HepG2 (cell line): ENCODE measurements at regions not wholly inside any gene's neighbourhood (a gene's known extent, or its start where the extent isn't known, plus 50 kb on each side); places are given as distances from the start of the nearest gene placed in this dataset.

Experiments
- AKAP8 ChIP-seq: sonication (generic); formaldehyde crosslinking; IDR thresholded peaks from 2 replicates; pipeline ENCODE4 v1.5.1; 2020; ENCODE audit warnings: mild to moderate bottlenecking, missing genetic modification reagents
- ARID5B ChIP-seq: IDR thresholded peaks from 2 replicates; pipeline ENCODE4 v1.4.0; 2020; ENCODE audit warnings: mild to moderate bottlenecking, missing genetic modification reagents
- CAMTA2 ChIP-seq: sonication (generic); formaldehyde crosslinking; IDR thresholded peaks from 2 replicates; pipeline ENCODE4 v1.4.0; 2020; ENCODE audit warnings: mild to moderate bottlenecking, missing genetic modification reagents, borderline replicate concordance
- CCDC6 ChIP-seq: sonication (generic); formaldehyde crosslinking; IDR thresholded peaks from 2 replicates; pipeline ENCODE4 v1.8.1; 2022; ENCODE audit warnings: mild to moderate bottlenecking, missing genetic modification reagents, moderate library complexity
- ERF ChIP-seq: IDR thresholded peaks from 2 replicates; pipeline ENCODE4 v1.6.1; 2018; ENCODE audit warnings: missing biosample characterization, missing genetic modification reagents
- FOXK1 ChIP-seq: sonication (generic); formaldehyde crosslinking; IDR thresholded peaks from 2 replicates; pipeline ENCODE4 v1.4.0; 2020; ENCODE audit warnings: low read depth, missing genetic modification reagents, borderline replicate concordance
- GTF3A ChIP-seq: sonication (generic); formaldehyde crosslinking; conservative IDR thresholded peaks from 2 replicates; pipeline ENCODE4 v1.4.0; 2020; ENCODE audit warnings: mild to moderate bottlenecking, missing genetic modification reagents
- HIVEP1 ChIP-seq: sonication (generic); formaldehyde crosslinking; IDR thresholded peaks from 2 replicates; pipeline ENCODE4 v1.4.0; 2020; ENCODE audit warnings: mild to moderate bottlenecking, missing genetic modification reagents
- MAZ ChIP-seq, 2 experiments: sonication (generic) in 1 of 2; formaldehyde crosslinking in 1 of 2; IDR thresholded peaks; 2 replicates each; pipeline versions ENCODE4 v1.5.0 to v1.6.1; 2012 to 2020; ENCODE audit warnings: low read depth in 2 of 2, mild to moderate bottlenecking in 2 of 2, borderline replicate concordance in 1 of 2, improper control_type of control experiment in 1 of 2, low read length in 1 of 2, missing genetic modification reagents in 1 of 2, moderate library complexity in 1 of 2
- MBNL3 ChIP-seq: fragments of 250-450 bp; sonication (Bioruptor Pico); conservative IDR thresholded peaks from 2 replicates; pipeline ENCODE4 v1.8.0; 2022; ENCODE audit warnings: mild to moderate bottlenecking, inconsistent platforms
- MZF1 ChIP-seq: sonication (generic); formaldehyde crosslinking; IDR thresholded peaks from 2 replicates; pipeline ENCODE4 v1.8.1; 2023; ENCODE audit warnings: mild to moderate bottlenecking, missing genetic modification reagents, borderline replicate concordance
- PRPF4 ChIP-seq: fragments of 200-400 bp; formaldehyde crosslinking; IDR thresholded peaks from 2 replicates; pipeline ENCODE4 v1.6.1; 2016; ENCODE audit warnings: low read length, low read depth; ENCODE audit not compliant: poor library complexity, severe bottlenecking
- ZNF124 ChIP-seq: sonication (generic); formaldehyde crosslinking; IDR thresholded peaks from 2 replicates; pipeline ENCODE4 v1.4.0; 2020; ENCODE audit warnings: missing genetic modification reagents
- ZNF180 ChIP-seq: sonication (generic); formaldehyde crosslinking; IDR thresholded peaks from 2 replicates; pipeline ENCODE4 v1.4.0; 2020; ENCODE audit warnings: low read depth, missing genetic modification reagents, borderline replicate concordance
- ZNF431 ChIP-seq: sonication (generic); formaldehyde crosslinking; IDR thresholded peaks from 2 replicates; pipeline ENCODE4 v1.9.0; 2022; ENCODE audit warnings: missing genetic modification reagents, low read depth, mild to moderate bottlenecking, borderline replicate concordance
- ZNF446 ChIP-seq: sonication (generic); formaldehyde crosslinking; IDR thresholded peaks from 2 replicates; pipeline ENCODE4 v1.5.0; 2020; ENCODE audit warnings: mild to moderate bottlenecking, missing genetic modification reagents
- ZNF781 ChIP-seq: sonication (generic); formaldehyde crosslinking; IDR thresholded peaks from 2 replicates; pipeline ENCODE4 v1.5.1; 2020; ENCODE audit warnings: borderline replicate concordance, mild to moderate bottlenecking, missing genetic modification reagents; ENCODE audit errors: not compliant biosample characterization
- TF ChIP-seq, protein P1 (sequence below): sonication (generic); formaldehyde crosslinking; IDR thresholded peaks from 2 replicates; pipeline ENCODE4 v1.4.0; 2020; ENCODE audit warnings: missing genetic modification reagents
- TF ChIP-seq, protein P2 (sequence below): sonication (generic); formaldehyde crosslinking; IDR thresholded peaks from 2 replicates; pipeline ENCODE4 v1.4.0; 2020; ENCODE audit warnings: missing genetic modification reagents

DNA sequence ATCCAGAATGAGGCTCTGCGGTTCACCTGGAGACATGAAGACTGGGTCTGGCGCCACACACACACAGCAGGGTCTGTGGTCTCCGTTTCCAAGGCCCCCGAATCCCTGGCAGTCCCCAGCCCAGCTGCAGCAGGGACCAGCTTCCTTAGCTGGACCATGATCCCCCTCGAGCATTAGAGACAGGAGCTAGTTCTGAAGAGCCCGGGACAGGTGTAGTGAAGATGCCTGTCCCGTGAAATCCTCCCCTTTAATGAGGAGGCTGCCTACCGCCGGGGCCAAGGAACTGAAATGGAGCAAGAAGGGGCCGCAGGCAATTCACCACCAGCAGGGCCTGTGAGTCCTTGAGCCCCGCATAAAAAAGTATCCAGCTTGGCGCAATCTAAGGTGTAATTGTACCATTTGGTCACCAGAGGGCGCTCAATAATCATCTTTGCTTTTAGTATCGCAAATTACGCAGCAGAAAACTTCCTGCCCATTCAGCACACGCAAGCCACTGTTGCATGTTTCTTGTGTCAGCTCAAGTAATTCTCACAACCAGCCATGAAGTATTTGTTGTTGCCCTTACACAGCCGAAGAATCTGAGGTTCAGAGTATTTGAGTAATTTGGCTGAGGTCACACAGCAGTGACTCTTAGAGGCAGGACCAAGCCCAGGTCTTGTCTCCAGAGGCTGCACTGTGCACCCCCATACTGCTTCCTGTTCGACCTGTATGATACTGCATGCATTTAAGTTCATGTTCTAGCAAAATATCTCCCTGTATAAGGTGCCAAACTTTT is 54.3 kb upstream of the PPP2R5C start (continued):
- TF ChIP-seq MAZ (IDR thresholded peaks at IDR 0.05; ENCODE audit: borderline replicate concordance, low read depth, low read length) (no peak), MAZ (CRISPR knock-in tag; IDR thresholded peaks at IDR 0.05; ENCODE audit: low read depth) (no peak), PRPF4 (no peak), GTF3A (no peak), ZNF431 (CRISPR knock-in tag) (no peak), CCDC6 (no peak), MZF1 (CRISPR knock-in tag) (no peak), ZNF124 (CRISPR knock-in tag) (peak; percentile 46; the same call in 1 of the 2 replicates), ZNF180 (CRISPR knock-in tag) (no peak), HIVEP1 (CRISPR knock-in tag) (no peak), FOXK1 (CRISPR knock-in tag) (no peak), ERF (CRISPR knock-in tag) (peak; percentile 27; the same call in 1 of the 2 replicates), ZNF781 (CRISPR knock-in tag) (no peak), ARID5B (CRISPR knock-in tag) (no peak), AKAP8 (CRISPR knock-in tag) (no peak), ZNF446 (no peak), CAMTA2 (CRISPR knock-in tag) (no peak), MBNL3 (CRISPR knock-in tag) (no peak)
- TF ChIP-seq, protein P1, sequence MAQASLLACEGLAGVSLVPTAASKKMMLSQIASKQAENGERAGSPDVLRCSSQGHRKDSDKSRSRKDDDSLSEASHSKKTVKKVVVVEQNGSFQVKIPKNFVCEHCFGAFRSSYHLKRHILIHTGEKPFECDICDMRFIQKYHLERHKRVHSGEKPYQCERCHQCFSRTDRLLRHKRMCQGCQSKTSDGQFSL (CRISPR knock-in tag), result peak; percentile 71; the same call in 1 of the 2 replicates
- TF ChIP-seq, protein P2, sequence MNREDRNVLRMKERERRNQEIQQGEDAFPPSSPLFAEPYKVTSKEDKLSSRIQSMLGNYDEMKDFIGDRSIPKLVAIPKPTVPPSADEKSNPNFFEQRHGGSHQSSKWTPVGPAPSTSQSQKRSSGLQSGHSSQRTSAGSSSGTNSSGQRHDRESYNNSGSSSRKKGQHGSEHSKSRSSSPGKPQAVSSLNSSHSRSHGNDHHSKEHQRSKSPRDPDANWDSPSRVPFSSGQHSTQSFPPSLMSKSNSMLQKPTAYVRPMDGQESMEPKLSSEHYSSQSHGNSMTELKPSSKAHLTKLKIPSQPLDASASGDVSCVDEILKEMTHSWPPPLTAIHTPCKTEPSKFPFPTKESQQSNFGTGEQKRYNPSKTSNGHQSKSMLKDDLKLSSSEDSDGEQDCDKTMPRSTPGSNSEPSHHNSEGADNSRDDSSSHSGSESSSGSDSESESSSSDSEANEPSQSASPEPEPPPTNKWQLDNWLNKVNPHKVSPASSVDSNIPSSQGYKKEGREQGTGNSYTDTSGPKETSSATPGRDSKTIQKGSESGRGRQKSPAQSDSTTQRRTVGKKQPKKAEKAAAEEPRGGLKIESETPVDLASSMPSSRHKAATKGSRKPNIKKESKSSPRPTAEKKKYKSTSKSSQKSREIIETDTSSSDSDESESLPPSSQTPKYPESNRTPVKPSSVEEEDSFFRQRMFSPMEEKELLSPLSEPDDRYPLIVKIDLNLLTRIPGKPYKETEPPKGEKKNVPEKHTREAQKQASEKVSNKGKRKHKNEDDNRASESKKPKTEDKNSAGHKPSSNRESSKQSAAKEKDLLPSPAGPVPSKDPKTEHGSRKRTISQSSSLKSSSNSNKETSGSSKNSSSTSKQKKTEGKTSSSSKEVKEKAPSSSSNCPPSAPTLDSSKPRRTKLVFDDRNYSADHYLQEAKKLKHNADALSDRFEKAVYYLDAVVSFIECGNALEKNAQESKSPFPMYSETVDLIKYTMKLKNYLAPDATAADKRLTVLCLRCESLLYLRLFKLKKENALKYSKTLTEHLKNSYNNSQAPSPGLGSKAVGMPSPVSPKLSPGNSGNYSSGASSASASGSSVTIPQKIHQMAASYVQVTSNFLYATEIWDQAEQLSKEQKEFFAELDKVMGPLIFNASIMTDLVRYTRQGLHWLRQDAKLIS (CRISPR knock-in tag), result no peak
